GM12878 (cell line): ENCODE measurements at regions not wholly inside any gene's neighbourhood (a gene's known extent, or its start where the extent isn't known, plus 50 kb on each side); places are given as distances from the start of the nearest gene placed in this dataset.

Source experiments
- ATAC-seq: fragments of 200-7000 bp; cut with Tn5 transposase; 3 replicates; pipeline ENCODE4 v1.9.1; 2020; ENCODE audit warnings: mild to moderate bottlenecking, moderate library complexity
- BruUV-seq: library from RNA; stranded (reverse); fragments of 400-500 nt; replicated peaks from 2 replicates; lab custom pipeline; 2021; lab: Mats Ljungman, UMichigan
- CTCF ChIA-PET: fragments of 300-600 bp; sonication (Branson Sonifier 250); formaldehyde crosslinking; extraction: SDS; loops from one replicate; lab custom pipeline; 2021; ENCODE audit warnings: inconsistent platforms; lab: Yijun Ruan, JAX
- POLR2A ChIA-PET: fragments of 350-600 bp; formaldehyde crosslinking; extraction: SDS; loops from one replicate; lab custom pipeline; 2021; ENCODE audit warnings: inconsistent platforms; lab: Charles Lee
- RAD21 ChIA-PET: fragments of 300-600 bp; sonication (Branson Sonifier 250); formaldehyde crosslinking; loops from one replicate; lab custom pipeline; 2023; ENCODE audit warnings: antibody characterized with exemption; ENCODE audit not compliant: unreplicated experiment; lab: Charles Lee
- SMC1A ChIA-PET: fragments of 300-600 bp; sonication (Branson Sonifier 250); formaldehyde crosslinking; loops from one replicate; lab custom pipeline; 2023; ENCODE audit not compliant: unreplicated experiment, uncharacterized antibody; lab: Charles Lee
- DNase-seq: peaks from one replicate; pipeline ENCODE4 v3.0.0-alpha.2; 2011; ENCODE audit warnings: low read depth, low spot score
- FAIRE-seq: peaks from 3 replicates; lab custom pipeline; 2011; peaks lifted over from hg19 to GRCh38; lab: Jason Lieb, UNC
- H2AFZ ChIP-seq: 2 replicates; pipeline ENCODE4 v1.6.0; 2011; ENCODE audit warnings: low read depth, low read length, control low read depth; ENCODE audit not compliant: control insufficient read depth
- H3K27ac ChIP-seq: 2 replicates; pipeline ENCODE4 v1.5.1; 2011; ENCODE audit warnings: control low read depth; ENCODE audit not compliant: control insufficient read depth, insufficient read depth
- H3K27me3 ChIP-seq, 2 experiments: replicated peaks in 1 of 2; 2 replicates each; pipeline versions ENCODE4 v1.6.0 to v1.6.1; 2011; ENCODE audit warnings: low read length in 1 of 2; ENCODE audit not compliant: control insufficient read depth in 2 of 2, insufficient read depth in 2 of 2
- H3K36me3 ChIP-seq, 2 experiments: 2 replicates each; pipeline ENCODE4 v1.5.1; 2011; ENCODE audit warnings: low read length in 1 of 2; ENCODE audit not compliant: control insufficient read depth in 2 of 2, insufficient read depth in 2 of 2
- H3K4me1 ChIP-seq: 2 replicates; pipeline ENCODE4 v1.6.1; 2011; ENCODE audit warnings: mild to moderate bottlenecking, low read length, moderate library complexity, mixed read lengths; ENCODE audit not compliant: control insufficient read depth, insufficient read depth
- H3K4me2 ChIP-seq: 2 replicates; pipeline ENCODE4 v1.6.0; 2011; ENCODE audit warnings: control low read depth; ENCODE audit not compliant: control insufficient read depth, insufficient read depth
- H3K4me3 ChIP-seq: fragments of 200-600 bp; sonication (generic); 2 replicates; pipeline ENCODE4 v1.5.1; 2016
- H3K79me2 ChIP-seq: 2 replicates; pipeline ENCODE4 v1.6.0; 2011; ENCODE audit warnings: low read length; ENCODE audit not compliant: control insufficient read depth, insufficient read depth
- H3K9ac ChIP-seq: 2 replicates; pipeline ENCODE4 v1.8.0; 2011; ENCODE audit warnings: low read length, control low read depth, mixed read lengths; ENCODE audit not compliant: control insufficient read depth, insufficient read depth
- H3K9me3 ChIP-seq: replicated peaks from 3 replicates; pipeline ENCODE4 v1.5.1; 2011; ENCODE audit warnings: mild to moderate bottlenecking, low read length; ENCODE audit not compliant: control insufficient read depth, insufficient read depth
- H4K20me1 ChIP-seq: 2 replicates; pipeline ENCODE4 v1.6.0; 2011; ENCODE audit not compliant: control insufficient read depth, insufficient read depth
- BCL3 ChIP-seq: IDR thresholded peaks from 2 replicates; pipeline ENCODE4 v1.6.1; 2011; ENCODE audit warnings: borderline replicate concordance, low read depth, mild to moderate bottlenecking, moderate library complexity, low read length; ENCODE audit not compliant: insufficient read depth, poor library complexity, severe bottlenecking
- CREB1 ChIP-seq: IDR thresholded peaks from 2 replicates; pipeline ENCODE4 v1.6.1; 2012; ENCODE audit warnings: low read depth, mild to moderate bottlenecking, inconsistent platforms
- CREM ChIP-seq: IDR thresholded peaks from 2 replicates; pipeline ENCODE4 v1.6.1; 2014; ENCODE audit warnings: antibody characterized with exemption, low read depth
- FOS ChIP-seq: IDR thresholded peaks from 3 replicates; pipeline ENCODE4 v1.6.1; 2011; ENCODE audit warnings: borderline replicate concordance; ENCODE audit not compliant: insufficient read length; ENCODE audit errors: extremely low read depth
- FOXK2 ChIP-seq: fragments of 450-650 bp; IDR thresholded peaks from 2 replicates; pipeline ENCODE4 v1.6.1; 2017; ENCODE audit warnings: mild to moderate bottlenecking, moderate library complexity
- GABPA ChIP-seq: IDR thresholded peaks from 2 replicates; pipeline ENCODE4 v1.6.1; 2014; ENCODE audit warnings: antibody characterized with exemption, low read depth, mild to moderate bottlenecking, inconsistent platforms
- NFYA ChIP-seq: IDR thresholded peaks from 2 replicates; pipeline ENCODE4 v1.6.1; 2011; ENCODE audit warnings: low read depth, mild to moderate bottlenecking, low read length, improper control_type of control experiment, borderline replicate concordance
- NR2F1 ChIP-seq: fragments of 450-650 bp; conservative IDR thresholded peaks from 2 replicates; pipeline ENCODE4 v1.6.1; 2017; ENCODE audit warnings: mild to moderate bottlenecking
- PAX5 ChIP-seq: IDR thresholded peaks from 2 replicates; pipeline ENCODE4 v1.6.1; 2011; ENCODE audit warnings: low read depth, low read length, borderline replicate concordance
- POLR2A ChIP-seq: IDR thresholded peaks from 2 replicates; pipeline ENCODE4 v1.6.1; 2011; ENCODE audit warnings: low read depth, mild to moderate bottlenecking, low read length
- RB1 ChIP-seq: fragments of 450-650 bp; formaldehyde crosslinking; IDR thresholded peaks from 2 replicates; pipeline ENCODE4 v1.6.1; 2017; ENCODE audit warnings: mild to moderate bottlenecking, borderline replicate concordance
- SMARCA5 ChIP-seq: fragments of 450-650 bp; IDR thresholded peaks from 2 replicates; pipeline ENCODE4 v1.6.1; 2017; ENCODE audit warnings: mild to moderate bottlenecking
- SUPT20H ChIP-seq: IDR thresholded peaks from 2 replicates; pipeline ENCODE4 v1.6.1; 2011; ENCODE audit warnings: low read depth, mild to moderate bottlenecking, low read length, moderate library complexity, borderline replicate concordance; ENCODE audit not compliant: control insufficient read depth
- ZNF384 ChIP-seq: IDR thresholded peaks from 2 replicates; pipeline ENCODE4 v1.6.1; 2012; ENCODE audit warnings: low read depth, mild to moderate bottlenecking, low read length, improper control_type of control experiment, borderline replicate concordance
- ZSCAN29 ChIP-seq: fragments of 450-650 bp; IDR thresholded peaks from 2 replicates; pipeline ENCODE4 v1.6.1; 2017; ENCODE audit warnings: mild to moderate bottlenecking, moderate library complexity
- WGBS: methylation state at CpG from one replicate; pipeline ENCODE4 v1.1.6; 2016; ENCODE audit warnings: low lambda C conversion rate; ENCODE audit not compliant: insufficient replicate concordance, insufficient coverage; ENCODE audit errors: missing lambda C conversion rate; 5-methylcytosine and 5-hydroxymethylcytosine counted together
- in situ Hi-C: fragments of 300-500 bp; cut with MboI; formaldehyde crosslinking; loops from 9 replicates; pipeline ENCODE4 v1.14.3; 2018; ENCODE audit warnings: mixed read lengths
- intact Hi-C: fragments of 100-400 bp; cut with micrococcal nuclease; formaldehyde crosslinking; loops from one replicate; pipeline ENCODE4 v1.14.2; 2022; ENCODE audit not compliant: unreplicated experiment
- TF ChIP-seq, protein P1 (sequence below): fragments of 450-650 bp; formaldehyde crosslinking; IDR thresholded peaks from 2 replicates; pipeline ENCODE4 v1.4.0; 2020; ENCODE audit warnings: mild to moderate bottlenecking, moderate library complexity

DNA sequence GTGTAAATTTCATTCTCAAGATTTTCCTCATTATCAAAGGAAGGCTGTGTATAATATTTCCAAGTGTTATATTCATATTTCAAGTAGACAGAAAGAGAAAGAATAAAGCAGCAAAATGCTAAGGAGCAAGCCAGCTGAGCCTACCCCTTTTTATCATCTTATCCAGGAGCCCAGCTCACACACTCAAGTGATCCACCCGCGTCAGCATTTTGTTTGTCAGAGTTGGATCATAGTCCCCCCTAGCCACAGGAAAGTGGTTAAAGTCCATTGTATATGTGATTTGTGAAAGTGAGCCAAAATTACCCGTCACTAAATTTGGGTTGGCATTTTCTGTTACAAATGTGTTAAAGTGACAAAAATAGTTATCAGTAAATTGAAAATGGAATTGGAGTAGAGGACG is 289.3 kb upstream of the CTSO start:
- in situ Hi-C loops = no loop called here
- DNase-seq (no peak), ATAC-seq (no peak), FAIRE-seq (no peak)
- TF ChIP-seq, protein P1, sequence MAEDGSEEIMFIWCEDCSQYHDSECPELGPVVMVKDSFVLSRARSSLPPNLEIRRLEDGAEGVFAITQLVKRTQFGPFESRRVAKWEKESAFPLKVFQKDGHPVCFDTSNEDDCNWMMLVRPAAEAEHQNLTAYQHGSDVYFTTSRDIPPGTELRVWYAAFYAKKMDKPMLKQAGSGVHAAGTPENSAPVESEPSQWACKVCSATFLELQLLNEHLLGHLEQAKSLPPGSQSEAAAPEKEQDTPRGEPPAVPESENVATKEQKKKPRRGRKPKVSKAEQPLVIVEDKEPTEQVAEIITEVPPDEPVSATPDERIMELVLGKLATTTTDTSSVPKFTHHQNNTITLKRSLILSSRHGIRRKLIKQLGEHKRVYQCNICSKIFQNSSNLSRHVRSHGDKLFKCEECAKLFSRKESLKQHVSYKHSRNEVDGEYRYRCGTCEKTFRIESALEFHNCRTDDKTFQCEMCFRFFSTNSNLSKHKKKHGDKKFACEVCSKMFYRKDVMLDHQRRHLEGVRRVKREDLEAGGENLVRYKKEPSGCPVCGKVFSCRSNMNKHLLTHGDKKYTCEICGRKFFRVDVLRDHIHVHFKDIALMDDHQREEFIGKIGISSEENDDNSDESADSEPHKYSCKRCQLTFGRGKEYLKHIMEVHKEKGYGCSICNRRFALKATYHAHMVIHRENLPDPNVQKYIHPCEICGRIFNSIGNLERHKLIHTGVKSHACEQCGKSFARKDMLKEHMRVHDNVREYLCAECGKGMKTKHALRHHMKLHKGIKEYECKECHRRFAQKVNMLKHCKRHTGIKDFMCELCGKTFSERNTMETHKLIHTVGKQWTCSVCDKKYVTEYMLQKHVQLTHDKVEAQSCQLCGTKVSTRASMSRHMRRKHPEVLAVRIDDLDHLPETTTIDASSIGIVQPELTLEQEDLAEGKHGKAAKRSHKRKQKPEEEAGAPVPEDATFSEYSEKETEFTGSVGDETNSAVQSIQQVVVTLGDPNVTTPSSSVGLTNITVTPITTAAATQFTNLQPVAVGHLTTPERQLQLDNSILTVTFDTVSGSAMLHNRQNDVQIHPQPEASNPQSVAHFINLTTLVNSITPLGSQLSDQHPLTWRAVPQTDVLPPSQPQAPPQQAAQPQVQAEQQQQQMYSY (CRISPR knock-in tag) = no peak
- no peak for TF ChIP-seq CREM
- TF ChIP-seq ZSCAN29 = no peak
- Histone ChIP-seq H3K9ac (no peak overlapping the region), H3K27ac (no peak overlapping the region), H3K4me3 (no peak overlapping the region), H4K20me1 (no peaks in the 10 kb centered on the region), H3K36me3 (no peaks in the 10 kb centered on the region), H3K4me1 (no peaks in the 10 kb centered on the region), H3K27me3 (no peaks in the 10 kb centered on the region), H3K9me3 (no peaks in the 10 kb centered on the region), H3K4me2 (no peak overlapping the region), H2AFZ (no peak overlapping the region), H3K79me2 (no peaks in the 10 kb centered on the region)
- ChIA-PET SMC1A (no interaction called here), CTCF (no interaction called here), RAD21 (no interaction called here), POLR2A (no interaction called here)
- 53% methylated on average over 4 of the region's 4 CpGs for WGBS
- intact Hi-C loops = no loop called here
- no TSS peak for BruUV-seq

- FAIRE-seq = no peak
- ATAC-seq = no peak
- TF ChIP-seq FOXK2 (no peak), SMARCA5 (no peak), CREB1 (no peak), PAX5 (no peak), GABPA (no peak), BCL3 (no peak), ZNF384 (no peak), SUPT20H (no peak), NFYA (no peak), POLR2A (no peak), RB1 (no peak), FOS (no peak), NR2F1 (no peak)
Measured at GRCh38 chr4:156242390-156242789, 288.7 kb upstream of the CTSO start.

More at GRCh38 chr4:156242390-156242789, 288.7 kb upstream of the CTSO start:
- in situ Hi-C loops = no loop called here
- Histone ChIP-seq H3K4me3 (no peak overlapping the region), H3K4me1 (no peaks in the 10 kb centered on the region), H3K4me2 (no peak overlapping the region), H4K20me1 (no peaks in the 10 kb centered on the region), H3K9me3 (no peaks in the 10 kb centered on the region), H3K79me2 (no peaks in the 10 kb centered on the region), H3K36me3 (no peaks in the 10 kb centered on the region), H3K27me3 (no peaks in the 10 kb centered on the region), H2AFZ (no peak overlapping the region), H3K9ac (no peak overlapping the region), H3K27ac (no peak overlapping the region)
- intact Hi-C loops = no loop called here
- no peak for DNase-seq
- BruUV-seq = no TSS peak
- ChIA-PET SMC1A (no interaction called here), RAD21 (no interaction called here), CTCF (no interaction called here), POLR2A (no interaction called here)
- 1% methylated on average over 4 of the region's 4 CpGs for WGBS
